Mesenchymal stem cell (in vitro differentiated cells and primary cell): ENCODE measurements at regions not wholly inside any gene's neighbourhood (a gene's known extent, or its start where the extent isn't known, plus 50 kb on each side); places are given as distances from the start of the nearest gene placed in this dataset.

Source experiments
- DNase-seq: peaks from one replicate; pipeline ENCODE4 v3.0.0-alpha.2; 2013
- H2AFZ ChIP-seq: one replicate; pipeline ENCODE4 v1.6.1; 2013; ENCODE audit warnings: low read depth, mild to moderate bottlenecking, control low read depth, inconsistent platforms, low read length, moderate library complexity
- H2AK5ac ChIP-seq: 2 replicates; pipeline ENCODE4 v1.6.1; 2013; ENCODE audit warnings: low read length, moderate library complexity, mild to moderate bottlenecking, inconsistent platforms; ENCODE audit not compliant: severe bottlenecking
- H2BK120ac ChIP-seq: one replicate; pipeline ENCODE4 v1.6.1; 2013; ENCODE audit warnings: low read depth, mild to moderate bottlenecking, inconsistent platforms, low read length, moderate library complexity
- H2BK12ac ChIP-seq, 2 experiments: one replicate each; pipeline ENCODE4 v1.6.1; 2013; ENCODE audit warnings: inconsistent platforms in 2 of 2, low read length in 2 of 2, mild to moderate bottlenecking in 2 of 2, moderate library complexity in 2 of 2, control low read depth in 1 of 2
- H2BK15ac ChIP-seq: one replicate; pipeline ENCODE4 v1.6.1; 2013; ENCODE audit warnings: mild to moderate bottlenecking, low read depth, inconsistent platforms; ENCODE audit not compliant: poor library complexity, severe bottlenecking
- H2BK5ac ChIP-seq: 2 replicates; pipeline ENCODE4 v1.6.1; 2013; ENCODE audit warnings: low read depth, mild to moderate bottlenecking, low read length, control low read depth, inconsistent platforms; ENCODE audit not compliant: poor library complexity, severe bottlenecking
- H3K14ac ChIP-seq, 2 experiments: one replicate each; pipeline ENCODE4 v1.6.1; 2013; ENCODE audit warnings: inconsistent platforms in 2 of 2, low read length in 2 of 2, control low read depth in 1 of 2, mild to moderate bottlenecking in 1 of 2, moderate library complexity in 1 of 2
- H3K18ac ChIP-seq, 2 experiments: one replicate each; pipeline ENCODE4 v1.6.1; 2013; ENCODE audit warnings: inconsistent platforms in 2 of 2, low read length in 2 of 2, control low read depth in 1 of 2, low read depth in 1 of 2, mild to moderate bottlenecking in 1 of 2
- H3K23ac ChIP-seq, 2 experiments: one replicate each; pipeline ENCODE4 v1.6.1; 2013; ENCODE audit warnings: inconsistent platforms in 2 of 2, low read length in 2 of 2, mild to moderate bottlenecking in 2 of 2, moderate library complexity in 2 of 2, control low read depth in 1 of 2
- H3K27ac ChIP-seq: 2 replicates; pipeline ENCODE4 v1.5.1; 2013; ENCODE audit warnings: mild to moderate bottlenecking, moderate library complexity, low read length, control low read depth, inconsistent platforms; ENCODE audit not compliant: poor library complexity, severe bottlenecking
- H3K27me3 ChIP-seq, 2 experiments: 2 replicates each; pipeline versions ENCODE4 v1.6.1 to v1.7.0; 2013; ENCODE audit warnings: low read length in 2 of 2, mild to moderate bottlenecking in 2 of 2, moderate library complexity in 2 of 2, control low read depth in 1 of 2, inconsistent platforms in 1 of 2; ENCODE audit not compliant: control insufficient read depth in 1 of 2, insufficient read depth in 1 of 2
- H3K36me3 ChIP-seq, 2 experiments: 2 replicates each; pipeline versions ENCODE4 v1.6.1 to v1.7.0; 2013; ENCODE audit warnings: low read length in 2 of 2, control low read depth in 1 of 2, inconsistent platforms in 1 of 2, low read depth in 1 of 2, mild to moderate bottlenecking in 1 of 2; ENCODE audit not compliant: insufficient read depth in 2 of 2, control insufficient read depth in 1 of 2
- H3K4ac ChIP-seq, 2 experiments: one replicate each; pipeline ENCODE4 v1.6.1; 2013; ENCODE audit warnings: inconsistent platforms in 2 of 2, low read length in 2 of 2, mild to moderate bottlenecking in 2 of 2, moderate library complexity in 2 of 2, control low read depth in 1 of 2, low read depth in 1 of 2
- H3K4me1 ChIP-seq: 2 replicates; pipeline ENCODE4 v1.6.1; 2013; ENCODE audit warnings: low read depth, low read length, control low read depth; ENCODE audit not compliant: control insufficient read depth, insufficient read depth
- H3K4me2 ChIP-seq: 2 replicates; pipeline ENCODE4 v1.6.1; 2013; ENCODE audit warnings: low read length, mild to moderate bottlenecking, inconsistent platforms; ENCODE audit not compliant: poor library complexity, severe bottlenecking
- H3K4me3 ChIP-seq, 2 experiments: 2 replicates each; pipeline versions ENCODE4 v1.5.1 to v1.7.0; 2013; ENCODE audit warnings: low read length in 2 of 2, mild to moderate bottlenecking in 2 of 2, control low read depth in 1 of 2, low read depth in 1 of 2; ENCODE audit not compliant: insufficient read depth in 1 of 2
- H3K79me1 ChIP-seq: replicated peaks from 2 replicates; pipeline ENCODE4 v1.6.1; 2013; ENCODE audit warnings: mild to moderate bottlenecking, control low read depth, low read length, inconsistent platforms; ENCODE audit not compliant: poor library complexity, severe bottlenecking
- H3K9ac ChIP-seq: 2 replicates; pipeline ENCODE4 v1.7.0; 2013; ENCODE audit warnings: mild to moderate bottlenecking, low read length, moderate library complexity
- H3K9me3 ChIP-seq: 2 replicates; pipeline ENCODE4 v1.7.0; 2013; ENCODE audit warnings: mild to moderate bottlenecking, low read length; ENCODE audit not compliant: control insufficient read depth
- H4K8ac ChIP-seq: one replicate; pipeline ENCODE4 v1.6.1; 2013; ENCODE audit warnings: inconsistent platforms, mild to moderate bottlenecking, low read length, moderate library complexity
- H4K91ac ChIP-seq: one replicate; pipeline ENCODE4 v1.6.1; 2013; ENCODE audit warnings: mild to moderate bottlenecking, low read length, inconsistent platforms
- WGBS: methylation state at CpG from one replicate; pipeline ENCODE4 v1.1.7; 2013; ENCODE audit warnings: mixed read lengths; 5-methylcytosine and 5-hydroxymethylcytosine counted together

- H3K4me1 ChIP-seq = no peaks in the 10 kb centered on the region
- no peak overlapping the region for H4K8ac ChIP-seq
- no peak overlapping the region for H2BK5ac ChIP-seq
- no peak overlapping the region for H2BK12ac ChIP-seq
- no peak for DNase-seq
- H2AFZ ChIP-seq = no peak overlapping the region
- H2BK15ac ChIP-seq = no peak overlapping the region
- H3K27ac ChIP-seq = no peak overlapping the region
- peaks cover 4% of the 10 kb centered on the region for H3K9me3 ChIP-seq
- H3K4me2 ChIP-seq = no peak overlapping the region
- no peak overlapping the region for H3K4me3 ChIP-seq
- no peaks in the 10 kb centered on the region for H3K36me3 ChIP-seq
- H4K91ac ChIP-seq = no peak overlapping the region
- H3K23ac ChIP-seq = no peak overlapping the region
- H2BK120ac ChIP-seq = no peak overlapping the region
- WGBS = 89% methylated on average over 3 of the region's 3 CpGs
- H2AK5ac ChIP-seq = no peak overlapping the region
- H3K18ac ChIP-seq = no peak overlapping the region
- H3K14ac ChIP-seq = no peak overlapping the region
- H3K9ac ChIP-seq = no peak overlapping the region
- no peaks in the 10 kb centered on the region for H3K79me1 ChIP-seq
- H3K27me3 ChIP-seq = no peaks in the 10 kb centered on the region
- H3K4ac ChIP-seq = no peak overlapping the region
These were observed 59.9 kb upstream of the C11orf87 start for GRCh38 chr11:109362059-109362458.

GRCh38 chr11:109363682-109364081 lies 58.3 kb upstream of the C11orf87 start:
- no peak overlapping the region for H4K8ac ChIP-seq
- no peak overlapping the region for H2BK12ac ChIP-seq
- no peak overlapping the region for H4K91ac ChIP-seq
- H2AFZ ChIP-seq = no peak overlapping the region
- H3K18ac ChIP-seq = no peak overlapping the region
- H3K27me3 ChIP-seq = no peaks in the 10 kb centered on the region
- no peak for DNase-seq
- no peaks in the 10 kb centered on the region for H3K36me3 ChIP-seq
- no peak overlapping the region for H3K23ac ChIP-seq
- no peak overlapping the region for H3K9ac ChIP-seq
- no peak overlapping the region for H2BK5ac ChIP-seq
- no peak overlapping the region for H3K4me2 ChIP-seq
- no peaks in the 10 kb centered on the region for H3K4me1 ChIP-seq
- H3K27ac ChIP-seq = no peak overlapping the region
- H3K14ac ChIP-seq = no peak overlapping the region
- 86% methylated on average over 3 of the region's 3 CpGs for WGBS
- no peak overlapping the region for H2BK120ac ChIP-seq
- H3K9me3 ChIP-seq = no peaks in the 10 kb centered on the region
- no peak overlapping the region for H3K4me3 ChIP-seq
- no peak overlapping the region for H2AK5ac ChIP-seq
- H3K4ac ChIP-seq = no peak overlapping the region
- H3K79me1 ChIP-seq = no peaks in the 10 kb centered on the region
- no peak overlapping the region for H2BK15ac ChIP-seq

GRCh38 chr11:109364851-109365250 lies 57.1 kb upstream of the C11orf87 start:
- Histone ChIP-seq H2BK12ac (no peak overlapping the region), H2AFZ (no peak overlapping the region), H2BK120ac (no peak overlapping the region), H2BK15ac (no peak overlapping the region), H3K14ac (no peak overlapping the region), H2AK5ac (no peak overlapping the region), H4K91ac (no peak overlapping the region), H3K4me3 (no peak overlapping the region), H3K4me2 (no peak overlapping the region), H3K23ac (no peak overlapping the region), H2BK5ac (no peak overlapping the region), H3K9ac (no peak overlapping the region), H4K8ac (no peak overlapping the region), H3K9me3 (peaks cover 7% of the 10 kb centered on the region), H3K27ac (no peak overlapping the region), H3K4me1 (no peaks in the 10 kb centered on the region), H3K27me3 (no peaks in the 10 kb centered on the region), H3K79me1 (no peaks in the 10 kb centered on the region), H3K18ac (no peak overlapping the region), H3K4ac (no peak overlapping the region), H3K36me3 (no peaks in the 10 kb centered on the region)
- 100% methylated on average over 2 of the region's 4 CpGs for whole genome bisulfite sequencing
- no peak for DNase-seq

- no peak overlapping the region for H3K4me2 ChIP-seq
- no peak overlapping the region for H4K8ac ChIP-seq
- no peak overlapping the region for H3K18ac ChIP-seq
- H2AK5ac ChIP-seq = no peak overlapping the region
- no peak overlapping the region for H2BK15ac ChIP-seq
- H3K9me3 ChIP-seq = peaks cover 14% of the 10 kb centered on the region
- no peak overlapping the region for H2BK5ac ChIP-seq
- no peaks in the 10 kb centered on the region for H3K4me1 ChIP-seq
- H2AFZ ChIP-seq = no peak overlapping the region
- no peak overlapping the region for H3K4ac ChIP-seq
- no peak overlapping the region for H2BK120ac ChIP-seq
- no peak overlapping the region for H2BK12ac ChIP-seq
- WGBS = 50% methylated on average over 1 of the region's 2 CpGs
- no peak overlapping the region for H4K91ac ChIP-seq
- H3K4me3 ChIP-seq = no peak overlapping the region
- no peak overlapping the region for H3K27ac ChIP-seq
- H3K27me3 ChIP-seq = no peaks in the 10 kb centered on the region
- no peak overlapping the region for H3K23ac ChIP-seq
- H3K14ac ChIP-seq = no peak overlapping the region
- no peak overlapping the region for H3K9ac ChIP-seq
- no peak for DNase-seq
- no peaks in the 10 kb centered on the region for H3K36me3 ChIP-seq
- H3K79me1 ChIP-seq = no peaks in the 10 kb centered on the region
These were observed 50.4 kb upstream of the C11orf87 start for GRCh38 chr11:109371444-109372176.
